ENCODE measurements at regions not wholly inside any gene's neighbourhood (a gene's known extent, or its start where the extent isn't known, plus 50 kb on each side); places are given as distances from the start of the nearest gene placed in this dataset.

DNA sequence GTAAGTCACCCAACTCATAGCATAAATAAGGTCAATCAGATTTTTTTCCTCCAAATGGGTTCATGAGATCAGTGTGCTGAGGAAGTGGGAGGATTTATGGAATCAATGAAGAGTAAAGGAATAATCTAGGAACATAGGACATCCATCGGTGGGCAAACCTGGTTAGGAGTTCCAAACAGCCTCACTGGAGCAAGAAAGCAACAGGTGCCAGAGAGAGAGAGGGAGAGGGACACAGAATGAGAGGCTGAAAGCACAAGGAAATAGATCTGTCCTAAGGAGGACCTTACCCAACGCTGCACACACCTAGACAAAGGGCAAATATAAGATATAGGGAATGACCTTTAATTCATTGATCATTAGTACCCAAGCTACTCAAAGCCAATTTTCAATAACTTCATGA is 119.5 kb upstream of the ANKRD1 start:
- no peak for ATAC-seq
- Mint-ChIP-seq H3K27ac (no peak overlapping the region), H3K9me3 (ENCODE audit: low read depth) (no peaks in the 10 kb centered on the region), H3K27me3 (no peaks in the 10 kb centered on the region), H3K4me3 (no peak overlapping the region), H3K4me1 (no peaks in the 10 kb centered on the region), H3K36me3 (ENCODE audit: low read depth) (no peaks in the 10 kb centered on the region)
- DNase-seq = no peak
- POLR2A ChIA-PET = no interaction called here
- CTCF ChIA-PET = interaction anchor here (0.6 kb wide), 1 partner anchor 9 kb away, joined by 3 read pairs; no protein-coding TSS in a partner anchor
- intact Hi-C loops (cut with DNase I, micrococcal nuclease) = no loop called here

DNA sequence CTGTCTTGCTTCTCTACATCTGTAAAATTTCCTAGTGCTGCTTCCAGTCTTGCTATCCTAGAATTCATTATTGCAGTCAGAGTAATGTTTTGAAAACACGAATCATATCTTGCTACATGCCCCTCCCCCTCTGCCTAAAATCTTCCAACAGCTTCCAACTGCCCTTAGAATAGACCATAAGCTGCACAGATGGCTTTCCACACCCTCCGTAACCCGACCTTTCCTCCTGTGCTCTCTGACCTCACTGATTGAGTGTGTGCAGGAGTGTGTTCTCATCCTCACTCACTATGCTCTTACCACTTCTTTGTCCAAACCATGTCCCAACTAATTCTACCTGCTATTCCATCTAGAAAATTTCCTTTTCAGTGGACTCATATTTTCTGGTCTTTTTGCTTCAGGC is 121.2 kb upstream of the ANKRD1 start:
- ChIA-PET CTCF (interaction anchor here (0.6 to 1.5 kb wide), 2 partner anchors 209 to 255 kb away, joined by 3 to 6 read pairs; no protein-coding TSS in a partner anchor), POLR2A (no interaction called here)
- intact Hi-C loops (cut with DNase I, micrococcal nuclease) = no loop called here
- H3K9me3 Mint-ChIP-seq (ENCODE audit: low read depth) = no peaks in the 10 kb centered on the region
- ATAC-seq = no peak
- no peaks in the 10 kb centered on the region for H3K4me1 Mint-ChIP-seq
- peaks cover 5% of the 10 kb centered on the region for H3K27me3 Mint-ChIP-seq
- H3K27ac Mint-ChIP-seq = no peak overlapping the region
- DNase-seq = no peak
- no peaks in the 10 kb centered on the region for H3K36me3 Mint-ChIP-seq (ENCODE audit: low read depth)
- H3K4me3 Mint-ChIP-seq = no peak overlapping the region

DNA sequence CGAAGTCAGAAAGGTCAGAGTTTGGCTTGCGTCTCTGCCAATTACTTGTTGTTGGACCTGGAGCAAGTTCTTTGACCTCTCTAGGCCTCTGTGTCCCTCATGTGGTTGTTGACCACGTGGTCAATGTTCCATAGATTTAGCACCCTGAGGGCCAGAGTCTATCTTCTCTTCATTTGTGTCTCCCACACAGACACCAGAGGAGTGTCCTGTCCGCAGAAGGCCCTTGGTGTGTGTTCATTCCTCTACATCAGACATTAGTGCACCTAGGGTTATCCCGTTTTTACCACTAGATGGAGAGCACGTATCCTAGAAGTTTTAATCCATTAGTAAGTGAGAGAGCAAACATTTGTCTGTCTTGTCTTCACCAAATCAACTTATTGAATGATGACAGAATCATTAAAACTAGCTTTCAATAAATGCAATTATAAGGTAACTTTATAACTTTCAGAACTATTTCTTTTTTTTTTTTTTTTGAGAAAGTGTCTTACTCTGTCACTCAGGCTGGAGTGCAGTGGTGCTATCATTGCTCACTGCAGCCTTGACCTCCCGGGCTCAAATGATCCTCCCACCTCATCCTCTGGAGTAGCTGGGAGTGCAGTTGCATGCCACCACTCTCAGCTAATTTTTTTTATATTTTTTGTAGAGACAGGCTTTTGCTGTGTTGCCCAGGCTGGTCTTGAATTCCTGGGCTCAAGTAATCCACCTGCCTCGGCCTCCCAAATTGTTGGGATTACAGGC is 122.5 kb upstream of the ANKRD1 start:
- ChIA-PET POLR2A (no interaction called here), CTCF (interaction anchor here (1.0 kb wide), 1 partner anchor 10 kb away, joined by 4 read pairs; no protein-coding TSS in a partner anchor)
- ATAC-seq = no peak
- Mint-ChIP-seq H3K27ac (no peak overlapping the region), H3K27me3 (peaks cover 5% of the 10 kb centered on the region), H3K9me3 (ENCODE audit: low read depth) (no peaks in the 10 kb centered on the region), H3K4me3 (no peak overlapping the region), H3K4me1 (no peaks in the 10 kb centered on the region), H3K36me3 (ENCODE audit: low read depth) (no peaks in the 10 kb centered on the region)
- intact Hi-C loops (cut with DNase I, micrococcal nuclease) = no loop called here
- no peak for DNase-seq

DNA sequence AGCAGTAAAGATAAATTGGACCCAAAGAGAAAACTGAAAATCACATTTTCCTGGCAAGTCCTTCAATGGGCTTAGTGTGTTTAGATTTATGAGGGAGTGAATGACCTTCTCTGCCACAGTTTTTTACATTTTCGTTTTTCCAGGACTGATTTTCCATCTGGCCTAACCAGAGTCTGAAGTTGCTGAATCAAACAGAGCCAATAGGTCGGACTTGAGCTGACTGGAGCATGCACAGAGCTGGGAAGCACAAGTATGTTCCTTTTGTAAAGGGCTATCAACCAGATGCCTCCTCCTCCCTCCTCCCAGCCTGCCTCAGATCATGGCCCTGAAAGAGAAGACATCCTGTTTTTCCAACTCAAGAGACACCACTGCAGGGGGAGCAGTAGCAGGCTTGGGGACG is 126.0 kb upstream of the ANKRD1 start:
- H3K27ac Mint-ChIP-seq = no peak overlapping the region
- POLR2A ChIA-PET = no interaction called here
- no peak for ATAC-seq

DNA sequence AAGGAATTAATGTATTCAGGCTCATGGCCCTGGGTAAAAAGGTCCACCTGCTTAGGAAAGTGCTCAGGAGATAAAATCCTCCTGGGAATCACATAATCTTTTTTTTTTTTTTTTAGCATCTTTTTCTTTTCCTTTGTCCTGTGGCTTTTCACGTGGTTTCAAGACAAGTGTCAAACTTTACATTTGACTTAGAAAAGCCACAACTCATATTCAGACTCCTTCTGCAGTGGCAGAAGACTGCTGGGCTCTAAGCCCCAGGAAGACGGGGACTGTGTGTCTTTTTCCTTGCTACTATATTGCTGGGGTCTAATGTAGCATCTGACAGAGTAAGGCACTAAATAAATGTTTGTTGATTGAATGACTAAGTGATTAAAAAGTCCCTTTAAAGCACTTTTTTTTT is 127.5 kb upstream of the ANKRD1 start:
- Mint-ChIP-seq H3K4me3 (no peak overlapping the region), H3K9me3 (ENCODE audit: low read depth) (no peaks in the 10 kb centered on the region), H3K27ac (no peak overlapping the region), H3K4me1 (no peaks in the 10 kb centered on the region), H3K36me3 (ENCODE audit: low read depth) (no peaks in the 10 kb centered on the region), H3K27me3 (peaks cover 5% of the 10 kb centered on the region)
- ATAC-seq (no peak), DNase-seq (no peak)
- ChIA-PET POLR2A (no interaction called here), CTCF (no interaction called here)
- intact Hi-C loops (cut with DNase I, micrococcal nuclease) = no loop called here

More for the DNA sequence above, 126.0 kb upstream of the ANKRD1 start:
- Mint-ChIP-seq H3K9me3 (ENCODE audit: low read depth) (no peaks in the 10 kb centered on the region), H3K36me3 (ENCODE audit: low read depth) (no peaks in the 10 kb centered on the region), H3K27me3 (peaks cover 5% of the 10 kb centered on the region), H3K4me3 (no peak overlapping the region), H3K4me1 (no peaks in the 10 kb centered on the region)
- CTCF ChIA-PET = no interaction called here
- intact Hi-C loops (cut with DNase I, micrococcal nuclease) = no loop called here
- no peak for DNase-seq

DNA sequence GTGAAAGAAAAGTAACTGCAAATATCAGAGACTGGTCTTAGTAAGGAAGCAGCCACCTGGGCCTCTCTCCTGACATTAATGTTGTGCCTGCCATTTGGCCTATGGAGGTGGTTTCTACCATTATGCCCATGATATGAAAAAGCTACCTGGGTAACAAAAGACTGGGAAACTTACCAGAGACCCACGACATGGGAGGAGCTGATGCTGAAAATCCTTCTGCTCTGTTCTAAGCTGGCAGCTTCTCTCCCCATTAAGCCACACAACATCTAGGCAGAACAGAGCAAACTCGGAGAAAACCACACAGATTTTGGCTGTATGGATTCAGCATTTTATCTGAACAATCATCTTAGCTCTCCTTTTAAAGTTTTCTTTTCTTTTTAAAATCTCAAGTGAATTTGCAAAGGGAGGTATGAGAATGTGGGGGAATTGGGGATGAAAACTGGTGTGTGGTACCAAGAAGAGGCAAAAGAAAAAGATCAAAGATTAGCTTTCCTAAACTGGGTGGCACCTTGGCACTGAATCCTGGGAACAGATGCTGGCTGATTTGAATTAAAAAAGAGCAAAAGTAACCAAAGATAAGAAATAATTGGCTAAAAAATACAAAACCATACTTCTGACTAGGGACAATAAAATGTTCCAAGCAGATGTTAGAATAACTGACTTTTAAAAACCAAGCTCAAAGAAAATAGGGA is 128.6 kb upstream of the ANKRD1 start:
- POLR2A ChIA-PET = no interaction called here
- Mint-ChIP-seq H3K4me1 (no peaks in the 10 kb centered on the region), H3K4me3 (no peak overlapping the region), H3K9me3 (ENCODE audit: low read depth) (no peaks in the 10 kb centered on the region), H3K27ac (no peak overlapping the region), H3K27me3 (peaks cover 5% of the 10 kb centered on the region), H3K36me3 (ENCODE audit: low read depth) (no peaks in the 10 kb centered on the region)
- intact Hi-C loops (cut with DNase I, micrococcal nuclease) = no loop called here
- CTCF ChIA-PET = interaction anchor here (1.0 to 1.3 kb wide), 2 partner anchors 9 to 95 kb away, joined by 3 read pairs; no protein-coding TSS in a partner anchor
- no peak for ATAC-seq
- DNase-seq = no peak

DNA sequence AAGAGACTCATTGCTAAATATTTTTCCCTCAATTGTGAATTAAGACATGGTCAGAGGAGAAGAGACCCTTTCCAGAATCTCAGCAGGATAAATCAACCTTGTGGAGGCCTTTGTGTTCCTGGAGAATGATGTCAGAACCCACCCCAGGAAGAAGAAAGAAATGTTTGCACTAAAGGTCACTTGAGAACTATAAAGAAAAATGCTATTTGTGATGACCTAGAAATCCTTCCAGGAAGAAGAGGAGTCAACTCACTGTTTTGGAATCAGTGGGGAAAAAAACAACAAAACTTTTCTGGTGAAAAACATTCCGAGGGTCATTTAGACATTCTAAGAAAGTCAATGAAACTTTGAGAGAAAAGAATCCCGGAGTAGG is 129.1 kb upstream of the ANKRD1 start:
- ATAC-seq = no peak
- no peaks in the 10 kb centered on the region for H3K36me3 Mint-ChIP-seq (ENCODE audit: low read depth)
- CTCF ChIA-PET = interaction anchor here (0.7 to 1.3 kb wide), 3 partner anchors 9 to 201 kb away, joined by 3 read pairs; no protein-coding TSS in a partner anchor
- H3K4me3 Mint-ChIP-seq = no peak overlapping the region
- no peak for DNase-seq
- H3K27ac Mint-ChIP-seq = no peak overlapping the region
- POLR2A ChIA-PET = no interaction called here
- intact Hi-C loops (cut with DNase I, micrococcal nuclease) = no loop called here
- no peaks in the 10 kb centered on the region for H3K9me3 Mint-ChIP-seq (ENCODE audit: low read depth)
- H3K27me3 Mint-ChIP-seq = peaks cover 5% of the 10 kb centered on the region
- no peaks in the 10 kb centered on the region for H3K4me1 Mint-ChIP-seq

GRCh38 chr10:91050371-91051034 is 129.6 kb upstream of the ANKRD1 start:
- no peak overlapping the region for H3K27ac Mint-ChIP-seq
- H3K4me3 Mint-ChIP-seq = no peak overlapping the region
- no peaks in the 10 kb centered on the region for H3K36me3 Mint-ChIP-seq (ENCODE audit: low read depth)
- ATAC-seq (no peak), DNase-seq (no peak)
- POLR2A ChIA-PET = no interaction called here
- H3K27me3 Mint-ChIP-seq = peaks cover 5% of the 10 kb centered on the region
- intact Hi-C loops (cut with DNase I, micrococcal nuclease) = no loop called here
- H3K9me3 Mint-ChIP-seq (ENCODE audit: low read depth) = no peaks in the 10 kb centered on the region
- H3K4me1 Mint-ChIP-seq = no peaks in the 10 kb centered on the region
- CTCF ChIA-PET = interaction anchor here (0.7 to 1.4 kb wide), 3 partner anchors 94 to 245 kb away, joined by 3 to 4 read pairs (median 3); no protein-coding TSS in a partner anchor

DNA sequence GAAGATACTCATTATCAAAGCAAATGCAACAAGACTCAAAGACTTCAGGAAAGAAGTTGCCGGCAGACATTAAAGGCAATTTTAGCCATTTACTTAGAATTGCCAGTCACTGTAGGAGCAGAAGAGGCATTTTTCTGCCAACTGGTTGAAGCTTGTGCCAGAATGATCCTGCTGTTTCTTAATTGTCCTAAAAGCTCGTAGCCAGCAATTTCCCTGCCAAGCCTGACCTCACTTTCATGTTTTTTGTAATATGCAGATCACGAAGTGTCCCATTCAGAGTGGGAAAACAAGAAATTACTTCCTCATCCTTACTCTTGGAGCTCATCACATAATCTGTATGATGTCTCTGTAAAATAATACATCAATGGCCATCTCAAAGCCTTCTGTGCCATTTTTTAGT is 130.9 kb upstream of the ANKRD1 start:
- CTCF ChIA-PET = interaction anchor here (1.4 kb wide), 1 partner anchor 244 kb away, joined by 4 read pairs; no protein-coding TSS in a partner anchor
- no peak for DNase-seq
- no peak overlapping the region for H3K4me3 Mint-ChIP-seq
- H3K9me3 Mint-ChIP-seq (ENCODE audit: low read depth) = no peaks in the 10 kb centered on the region
- H3K27ac Mint-ChIP-seq = no peak overlapping the region
- H3K4me1 Mint-ChIP-seq = no peaks in the 10 kb centered on the region
- intact Hi-C loops (cut with DNase I, micrococcal nuclease) = no loop called here
- no peak for ATAC-seq
- POLR2A ChIA-PET = no interaction called here
- no peaks in the 10 kb centered on the region for H3K36me3 Mint-ChIP-seq (ENCODE audit: low read depth)
- peaks cover under 1% of the 10 kb centered on the region for H3K27me3 Mint-ChIP-seq

- POLR2A ChIA-PET = no interaction called here
- CTCF ChIA-PET = interaction anchor here (0.8 kb wide), 1 partner anchor 498 kb away, joined by 3 read pairs; no protein-coding TSS in a partner anchor
- no peaks in the 10 kb centered on the region for H3K27me3 Mint-ChIP-seq
- H3K4me1 Mint-ChIP-seq = no peaks in the 10 kb centered on the region
- no peak overlapping the region for H3K4me3 Mint-ChIP-seq
- H3K36me3 Mint-ChIP-seq (ENCODE audit: low read depth) = no peaks in the 10 kb centered on the region
- no peak overlapping the region for H3K27ac Mint-ChIP-seq
- no peak for ATAC-seq
- intact Hi-C loops (cut with DNase I, micrococcal nuclease) = no loop called here
- H3K9me3 Mint-ChIP-seq (ENCODE audit: low read depth) = no peaks in the 10 kb centered on the region
- DNase-seq = no peak
These were observed 133.4 kb upstream of the ANKRD1 start for GRCh38 chr10:91054325-91054724.

DNA sequence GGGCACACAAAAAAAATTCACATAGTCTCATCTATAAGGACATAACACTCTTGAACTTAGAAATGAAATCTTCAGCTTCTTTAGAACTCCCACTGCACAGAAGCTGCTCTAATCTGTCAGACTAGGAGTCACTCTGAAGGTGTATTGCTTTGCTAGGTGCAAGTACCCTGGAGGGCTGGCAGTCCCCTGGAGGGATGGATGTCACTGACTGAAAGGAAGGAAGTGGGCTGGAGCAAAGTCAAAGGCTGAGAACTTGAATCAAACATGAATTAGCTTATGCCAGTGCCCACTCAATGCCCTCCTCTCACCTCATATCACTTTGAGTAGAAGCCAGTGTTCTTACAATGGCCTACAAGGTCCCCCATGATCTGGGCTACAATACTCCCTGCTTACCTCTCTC is 140.3 kb upstream of the ANKRD1 start:
- ATAC-seq (no peak), DNase-seq (no peak)
- Mint-ChIP-seq H3K4me3 (no peak overlapping the region), H3K36me3 (ENCODE audit: low read depth) (no peaks in the 10 kb centered on the region), H3K27ac (no peak overlapping the region), H3K9me3 (ENCODE audit: low read depth) (no peaks in the 10 kb centered on the region), H3K4me1 (no peaks in the 10 kb centered on the region), H3K27me3 (no peaks in the 10 kb centered on the region)
- intact Hi-C loops (cut with DNase I, micrococcal nuclease) = no loop called here
- ChIA-PET CTCF (interaction anchor here (2.0 kb wide), 1 partner anchor 17 kb away, joined by 5 read pairs; no protein-coding TSS in a partner anchor), POLR2A (no interaction called here)

All from activated CD4-positive, alpha-beta T cell treated with anti-CD3 and anti-CD28 coated beads for 36 hours (primary cell).